Heart right ventricle (tissue), 16 donors: ENCODE measurements at regions not wholly inside any gene's neighbourhood (a gene's known extent, or its start where the extent isn't known, plus 50 kb on each side); places are given as distances from the start of the nearest gene placed in this dataset.

ENCODE experiments used
- ATAC-seq, 8 donors: fragments of 200-7000 bp; cut with Tn5 transposase; one replicate each; pipeline ENCODE4 v1.9.1; 2020; ENCODE audit warnings: mild to moderate bottlenecking in 8 of 8, moderate library complexity in 8 of 8, moderate number of reproducible peaks in 1 of 8
- DNase-seq, 2 donors: peaks; one replicate each; pipeline ENCODE4 v3.0.0-alpha.2; 2020
- H3K27ac ChIP-seq, 10 donors: fragments of 200-600 bp; sonication (generic) in 2 of 10; one replicate each; pipeline versions ENCODE4 v1.5.0 to v1.8.0; 2020 to 2022; ENCODE audit warnings: mild to moderate bottlenecking in 3 of 10
- H3K27me3 ChIP-seq, 7 donors: fragments of 200-600 bp; one replicate each; pipeline ENCODE4 v1.8.0; 2021 to 2022; ENCODE audit warnings: mild to moderate bottlenecking in 2 of 7
- H3K36me3 ChIP-seq, 9 donors: fragments of 200-600 bp; sonication (generic) in 1 of 9; one replicate each; pipeline versions ENCODE4 v1.5.0 to v1.8.0; 2020 to 2022; ENCODE audit warnings: mild to moderate bottlenecking in 2 of 9
- H3K4me1 ChIP-seq, 9 donors: fragments of 200-600 bp; sonication (generic) in 1 of 9; one replicate each; pipeline versions ENCODE4 v1.5.0 to v1.8.0; 2020 to 2022; ENCODE audit warnings: mild to moderate bottlenecking in 4 of 9
- H3K4me3 ChIP-seq, 10 donors: fragments of 200-600 bp; sonication (generic) in 2 of 10; one replicate each; pipeline versions ENCODE4 v1.5.0 to v1.8.0; 2020 to 2022; ENCODE audit warnings: mild to moderate bottlenecking in 7 of 10, moderate library complexity in 2 of 10
- H3K9me3 ChIP-seq, 11 donors: fragments of 200-600 bp in 10 of 11; sonication (generic) in 2 of 11; one replicate each; pipeline versions ENCODE4 v1.5.0 to v1.8.0; 2013 to 2022; ENCODE audit warnings: mild to moderate bottlenecking in 2 of 11, control low read depth in 1 of 11, moderate library complexity in 1 of 11
- WGBS, 2 donors: extraction: QIAGEN DNeasy Blood & Tissue Kit; methylation state at CpG; one replicate each; pipeline ENCODE4 v1.1.7; 2013; ENCODE audit warnings: inconsistent platforms in 1 of 2; 5-methylcytosine and 5-hydroxymethylcytosine counted together
- intact Hi-C, 10 donors: fragments of 100-400 bp; cut with DNase I; formaldehyde crosslinking; loops; one replicate each; pipeline versions ENCODE4 v1.11.1 to v1.14.2; 2022
- TF ChIP-seq, protein P1 (sequence below), 9 donors: fragments of 200-600 bp; sonication (generic) in 2 of 9; IDR thresholded peaks; one replicate each; pipeline versions ENCODE4 v1.5.0 to v1.8.0; 2021 to 2022; ENCODE audit warnings: antibody characterized with exemption in 9 of 9, mild to moderate bottlenecking in 5 of 9, moderate library complexity in 1 of 9
- donor health status: Arrhythmogenic right ventricular cardiomyopathy.
- donor health status: ischemic (EF 13 %, LVEDD 7.1; RV severe dilation, severe dysfunction).
- donor health status: healthy with polysubstance abuse.
- donor health status: DM: no; HTN: yes; CAD: no.
- donor health status: DM: no; HTN: no; CAD: no.
- donor health status: ischemic (EF 25% LVEDD 6.9; RV normal size, moderate dysfunction).
- donor health status: ischemic (EF 25% LVEDD 5.7; RV mildly dilated, moderate dysfunction).
- donor health status: healthy.
- donor health status: DM: yes; HTN: yes; CAD: no.
- donor health status: Ischemic cardiomyopathy.
- donor health status: ischemic (EF 35%, LVEDD 5.7; RV mildly dilated, moderate dysfunction).
- donor health status: nonischemic (EF 11% LVEDD 7.7; RV severe dilation, severe dysfunction).
- donor health status: DM: yes; HTN: yes; CAD: no.
- donor health status: PGD.
- donor health status: ischemic (EF 29% LVEDD 5.4; RV normal size, mild dysfunction).
- donor health status: nonischemic (EF 23%, LVEDD 6.1; RV moderate dilation, normal function).

DNA sequence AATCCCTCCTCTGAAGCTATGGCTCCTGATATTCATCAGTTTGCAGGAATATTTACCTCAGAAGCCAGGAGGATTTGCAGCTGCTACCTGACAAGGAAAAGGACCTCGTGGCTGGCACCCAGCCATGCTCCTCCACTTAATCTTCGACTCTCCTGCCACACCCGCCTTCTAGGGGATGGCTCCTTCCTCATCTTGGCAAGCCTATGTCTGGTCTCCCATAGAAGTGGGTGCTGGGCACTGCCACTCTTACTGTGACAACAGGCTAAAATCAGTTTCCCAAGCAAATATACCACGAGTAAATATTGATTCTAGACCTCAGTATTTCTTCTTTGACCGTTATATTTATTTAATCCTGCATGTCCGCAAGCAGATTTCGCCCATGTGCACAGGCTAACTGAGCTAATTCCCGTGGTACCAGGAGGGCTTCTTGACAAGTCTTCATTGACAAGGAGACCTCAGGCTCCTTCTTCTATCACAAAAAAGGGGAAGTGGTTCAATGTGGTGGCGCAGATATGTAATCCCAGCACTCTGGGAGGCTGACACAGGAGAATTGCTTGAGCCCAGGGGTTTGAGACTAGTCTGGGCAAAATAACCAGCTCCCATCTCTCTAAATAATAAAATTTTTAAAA lies 52.6 kb upstream of the DCTD start:
- DNase-seq (no peak), ATAC-seq (no peak)
- H3K4me1 ChIP-seq = peaks cover 0 to 5% (median 0%) of the 10 kb centered on the region in 9 donors
- H3K4me3 ChIP-seq = no peak overlapping the region
- intact Hi-C loops = no loop called here
- WGBS, 2 donors = 66 to 77% methylated on average over 9 of the region's 9 CpGs
- TF ChIP-seq, protein P1, sequence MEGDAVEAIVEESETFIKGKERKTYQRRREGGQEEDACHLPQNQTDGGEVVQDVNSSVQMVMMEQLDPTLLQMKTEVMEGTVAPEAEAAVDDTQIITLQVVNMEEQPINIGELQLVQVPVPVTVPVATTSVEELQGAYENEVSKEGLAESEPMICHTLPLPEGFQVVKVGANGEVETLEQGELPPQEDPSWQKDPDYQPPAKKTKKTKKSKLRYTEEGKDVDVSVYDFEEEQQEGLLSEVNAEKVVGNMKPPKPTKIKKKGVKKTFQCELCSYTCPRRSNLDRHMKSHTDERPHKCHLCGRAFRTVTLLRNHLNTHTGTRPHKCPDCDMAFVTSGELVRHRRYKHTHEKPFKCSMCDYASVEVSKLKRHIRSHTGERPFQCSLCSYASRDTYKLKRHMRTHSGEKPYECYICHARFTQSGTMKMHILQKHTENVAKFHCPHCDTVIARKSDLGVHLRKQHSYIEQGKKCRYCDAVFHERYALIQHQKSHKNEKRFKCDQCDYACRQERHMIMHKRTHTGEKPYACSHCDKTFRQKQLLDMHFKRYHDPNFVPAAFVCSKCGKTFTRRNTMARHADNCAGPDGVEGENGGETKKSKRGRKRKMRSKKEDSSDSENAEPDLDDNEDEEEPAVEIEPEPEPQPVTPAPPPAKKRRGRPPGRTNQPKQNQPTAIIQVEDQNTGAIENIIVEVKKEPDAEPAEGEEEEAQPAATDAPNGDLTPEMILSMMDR (IDR thresholded peaks at IDR 0.05) = no peak
- H3K27me3 ChIP-seq = peaks cover 0 to 12% (median 0%) of the 10 kb centered on the region in 7 donors
- H3K9me3 ChIP-seq = peaks cover 0 to 12% (median 0%) of the 10 kb centered on the region in 11 donors
- H3K27ac ChIP-seq = no peak overlapping the region
- no peaks in the 10 kb centered on the region for H3K36me3 ChIP-seq

DNA sequence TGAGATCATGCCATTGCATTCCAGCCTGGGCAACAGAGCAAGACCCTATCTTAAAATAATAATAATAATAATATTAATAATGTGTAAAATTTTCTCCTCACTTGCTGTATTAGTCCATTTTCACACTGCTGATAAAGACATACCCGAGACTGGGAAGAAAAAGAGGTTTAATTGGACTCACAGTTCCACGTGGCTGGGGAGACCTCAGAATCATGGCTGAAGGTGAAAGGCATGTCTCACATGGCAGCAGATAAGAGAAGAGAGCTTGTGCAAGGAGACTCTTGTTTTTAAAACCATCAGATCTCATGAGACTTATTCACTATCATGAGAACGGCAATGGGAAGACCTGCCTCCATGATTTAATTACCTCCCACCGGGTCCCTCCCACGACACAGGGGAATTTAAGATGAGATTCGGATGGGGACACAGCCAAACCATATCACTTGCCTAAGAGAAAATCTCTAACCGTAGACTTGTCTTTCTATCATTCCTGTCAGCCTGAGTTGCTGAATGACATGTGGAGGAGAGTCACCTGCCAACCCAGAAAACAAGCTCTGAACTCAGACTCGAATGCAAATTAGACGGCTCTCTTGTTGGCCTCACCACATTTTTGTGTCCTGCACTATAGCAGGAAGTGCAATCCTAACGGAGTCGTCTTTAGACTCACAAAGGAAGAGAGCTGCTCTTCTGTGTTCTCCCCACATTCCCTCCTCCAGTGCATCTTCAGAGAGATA lies 51.9 kb upstream of the DCTD start:
- no peaks in the 10 kb centered on the region for H3K36me3 ChIP-seq
- TF ChIP-seq, protein P1 (IDR thresholded peaks at IDR 0.05) = no peak
- H3K27ac ChIP-seq = no peak overlapping the region
- H3K4me1 ChIP-seq = peaks cover 0 to 5% (median 0%) of the 10 kb centered on the region in 9 donors
- peaks cover 0 to 12% (median 0%) of the 10 kb centered on the region in 11 donors for H3K9me3 ChIP-seq
- H3K4me3 ChIP-seq = no peak overlapping the region
- intact Hi-C loops = no loop called here
- 50 to 58% methylated on average over 11 of the region's 11 CpGs for WGBS, 2 donors
- H3K27me3 ChIP-seq = peaks cover 0 to 12% (median 0%) of the 10 kb centered on the region in 7 donors
- DNase-seq (no peak), ATAC-seq (no peak)

DNA sequence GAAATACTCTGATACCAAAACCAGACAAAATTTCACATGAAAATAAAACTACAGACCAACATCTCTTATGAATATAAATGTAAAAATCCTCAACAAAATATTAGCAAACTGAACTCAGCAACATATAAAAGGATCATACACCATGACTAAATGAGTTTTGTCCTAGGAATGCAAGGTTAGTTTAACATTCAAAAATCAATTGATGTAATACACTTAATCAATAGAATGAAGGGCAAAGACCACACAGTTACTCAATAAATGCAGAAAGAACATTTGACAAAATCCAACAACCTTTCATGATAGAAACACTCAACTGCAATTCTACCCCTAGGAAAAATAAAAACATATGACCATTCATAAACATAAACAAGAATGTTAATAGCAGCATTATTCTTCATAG lies 50.2 kb upstream of the DCTD start:
- Histone ChIP-seq H3K27ac (no peak overlapping the region), H3K4me3 (no peak overlapping the region), H3K27me3 (peaks cover 0 to 12% (median 3%) of the 10 kb centered on the region in 7 donors), H3K36me3 (no peaks in the 10 kb centered on the region), H3K9me3 (peaks cover 0 to 12% (median 0%) of the 10 kb centered on the region in 11 donors), H3K4me1 (peaks cover 0 to 5% (median 0%) of the 10 kb centered on the region in 9 donors)
- TF ChIP-seq, protein P1 (IDR thresholded peaks at IDR 0.05) = no peak
- no peak for DNase-seq
- intact Hi-C loops = no loop called here
- no peak for ATAC-seq
